IMR-90 (cell line): ENCODE measurements at regions not wholly inside any gene's neighbourhood (a gene's known extent, or its start where the extent isn't known, plus 50 kb on each side); places are given as distances from the start of the nearest gene placed in this dataset.

ENCODE experiments used
- CEBPB ChIP-seq: IDR thresholded peaks from 2 replicates; pipeline ENCODE4 v1.6.1; 2012; ENCODE audit warnings: low read depth, low read length, improper control_type of control experiment
- CHD1 ChIP-seq: IDR thresholded peaks from 2 replicates; pipeline ENCODE4 v1.6.1; 2012; ENCODE audit warnings: low read depth, low read length, improper control_type of control experiment
- CTCF ChIP-seq: conservative IDR thresholded peaks from 2 replicates; pipeline ENCODE4 v1.5.1; 2012; ENCODE audit warnings: mild to moderate bottlenecking, low read depth, low read length, improper control_type of control experiment
- FOS ChIP-seq: fragments of 150-350 bp; IDR thresholded peaks from 2 replicates; pipeline ENCODE4 v1.6.1; 2016; ENCODE audit warnings: low read depth, low read length
- MAFK ChIP-seq: IDR thresholded peaks from 2 replicates; pipeline ENCODE4 v1.6.1; 2012; ENCODE audit warnings: low read depth, low read length, improper control_type of control experiment
- MAZ ChIP-seq: IDR thresholded peaks from 2 replicates; pipeline ENCODE4 v1.6.1; 2012; ENCODE audit warnings: low read depth, mild to moderate bottlenecking, low read length, improper control_type of control experiment, moderate library complexity, borderline replicate concordance
- NFE2L2 ChIP-seq: fragments of 150-350 bp; IDR thresholded peaks from 2 replicates; pipeline ENCODE4 v1.6.1; 2016; ENCODE audit warnings: low read depth, mild to moderate bottlenecking, low read length
- POLR2A ChIP-seq: IDR thresholded peaks from 2 replicates; pipeline ENCODE4 v1.6.1; 2012; ENCODE audit warnings: mild to moderate bottlenecking, low read depth, low read length
- RAD21 ChIP-seq: IDR thresholded peaks from 2 replicates; pipeline ENCODE4 v1.6.1; 2012; ENCODE audit warnings: low read length, improper control_type of control experiment
- SMC3 ChIP-seq: fragments of 150-350 bp; IDR thresholded peaks from 2 replicates; pipeline ENCODE4 v1.6.1; 2016; ENCODE audit warnings: low read depth, mild to moderate bottlenecking, antibody characterized with exemption, low read length, moderate library complexity
- TF ChIP-seq, protein P1 (sequence below): fragments of 150-350 bp; IDR thresholded peaks from 2 replicates; pipeline ENCODE4 v1.6.1; 2017; ENCODE audit warnings: mild to moderate bottlenecking, antibody characterized with exemption, low read length, low read depth

DNA sequence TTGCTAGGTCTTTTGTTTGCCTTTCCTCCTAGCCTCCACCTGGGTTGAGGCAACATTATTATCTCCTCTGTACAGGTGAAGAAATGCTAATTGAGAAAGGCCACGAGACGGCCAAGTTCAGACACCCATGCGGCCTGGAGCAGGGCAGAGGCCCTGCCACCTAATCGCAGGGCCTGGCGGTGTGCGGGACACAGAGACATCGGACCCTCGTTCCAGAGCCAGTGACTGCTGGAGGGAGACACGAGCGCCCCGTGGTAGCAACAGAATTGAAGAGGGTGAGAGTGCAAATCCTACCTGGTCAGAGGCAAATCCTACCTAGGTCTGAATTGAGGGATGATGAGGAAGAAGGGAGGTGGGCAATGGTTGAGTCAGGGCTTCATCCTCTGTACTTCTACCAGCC, 113.8 kb upstream of the MEF2A start:
- no peak for TF ChIP-seq CTCF
- no peak for TF ChIP-seq RAD21
- no peak for TF ChIP-seq POLR2A
- TF ChIP-seq NFE2L2 = no peak
- TF ChIP-seq SMC3 = no peak
- no peak for TF ChIP-seq MAZ
- no peak for TF ChIP-seq CHD1
- no peak for TF ChIP-seq FOS
- no peak for TF ChIP-seq MAFK
- TF ChIP-seq, protein P1, sequence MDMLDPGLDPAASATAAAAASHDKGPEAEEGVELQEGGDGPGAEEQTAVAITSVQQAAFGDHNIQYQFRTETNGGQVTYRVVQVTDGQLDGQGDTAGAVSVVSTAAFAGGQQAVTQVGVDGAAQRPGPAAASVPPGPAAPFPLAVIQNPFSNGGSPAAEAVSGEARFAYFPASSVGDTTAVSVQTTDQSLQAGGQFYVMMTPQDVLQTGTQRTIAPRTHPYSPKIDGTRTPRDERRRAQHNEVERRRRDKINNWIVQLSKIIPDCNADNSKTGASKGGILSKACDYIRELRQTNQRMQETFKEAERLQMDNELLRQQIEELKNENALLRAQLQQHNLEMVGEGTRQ = no peak
- TF ChIP-seq CEBPB = no peak
